Colonic mucosa (tissue), 4 donors: ENCODE measurements at regions not wholly inside any gene's neighbourhood (a gene's known extent, or its start where the extent isn't known, plus 50 kb on each side); places are given as distances from the start of the nearest gene placed in this dataset.

Source experiments
- DNase-seq: peaks from one replicate; pipeline ENCODE4 v3.0.0-alpha.2; 2020
- H3K27ac ChIP-seq: fragments of 200-600 bp; one replicate; pipeline ENCODE4 v1.8.0; 2021
- H3K27me3 ChIP-seq: fragments of 200-600 bp; one replicate; pipeline ENCODE4 v1.8.0; 2021
- H3K36me3 ChIP-seq: fragments of 200-600 bp; one replicate; pipeline ENCODE4 v1.8.0; 2021
- H3K4me1 ChIP-seq: fragments of 200-600 bp; one replicate; pipeline ENCODE4 v1.8.0; 2021; ENCODE audit warnings: mild to moderate bottlenecking
- H3K4me3 ChIP-seq: fragments of 200-600 bp; one replicate; pipeline ENCODE4 v1.8.0; 2021
- H3K9ac ChIP-seq, 2 donors: one replicate each; pipeline ENCODE4 v1.7.0; 2013; ENCODE audit warnings: control low read depth in 2 of 2, low read depth in 2 of 2, low read length in 2 of 2
- H3K9me3 ChIP-seq: fragments of 200-600 bp; one replicate; pipeline ENCODE4 v1.8.0; 2021
- intact Hi-C: fragments of 100-400 bp; cut with DNase I; formaldehyde crosslinking; loops from one replicate; pipeline ENCODE4 v1.14.1; 2022
- TF ChIP-seq, protein P1 (sequence below): fragments of 200-600 bp; IDR thresholded peaks from one replicate; pipeline ENCODE4 v1.8.0; 2022; ENCODE audit warnings: antibody characterized with exemption, mild to moderate bottlenecking
- donor health status: healthy.
- donor health status: DM: no; HTN: no; CAD: no.
- donor health status: DM: no; HTN: no; CAD: no.

- no peak overlapping the region for H3K27ac ChIP-seq
- H3K27me3 ChIP-seq: no peaks in the 10 kb centered on the region
- intact Hi-C loops: no loop called here
- H3K4me1 ChIP-seq: no peaks in the 10 kb centered on the region
- no peak overlapping the region for H3K4me3 ChIP-seq
- H3K9ac ChIP-seq: no peak overlapping the region
- no peak for DNase-seq
- H3K9me3 ChIP-seq: no peaks in the 10 kb centered on the region
- TF ChIP-seq, protein P1, sequence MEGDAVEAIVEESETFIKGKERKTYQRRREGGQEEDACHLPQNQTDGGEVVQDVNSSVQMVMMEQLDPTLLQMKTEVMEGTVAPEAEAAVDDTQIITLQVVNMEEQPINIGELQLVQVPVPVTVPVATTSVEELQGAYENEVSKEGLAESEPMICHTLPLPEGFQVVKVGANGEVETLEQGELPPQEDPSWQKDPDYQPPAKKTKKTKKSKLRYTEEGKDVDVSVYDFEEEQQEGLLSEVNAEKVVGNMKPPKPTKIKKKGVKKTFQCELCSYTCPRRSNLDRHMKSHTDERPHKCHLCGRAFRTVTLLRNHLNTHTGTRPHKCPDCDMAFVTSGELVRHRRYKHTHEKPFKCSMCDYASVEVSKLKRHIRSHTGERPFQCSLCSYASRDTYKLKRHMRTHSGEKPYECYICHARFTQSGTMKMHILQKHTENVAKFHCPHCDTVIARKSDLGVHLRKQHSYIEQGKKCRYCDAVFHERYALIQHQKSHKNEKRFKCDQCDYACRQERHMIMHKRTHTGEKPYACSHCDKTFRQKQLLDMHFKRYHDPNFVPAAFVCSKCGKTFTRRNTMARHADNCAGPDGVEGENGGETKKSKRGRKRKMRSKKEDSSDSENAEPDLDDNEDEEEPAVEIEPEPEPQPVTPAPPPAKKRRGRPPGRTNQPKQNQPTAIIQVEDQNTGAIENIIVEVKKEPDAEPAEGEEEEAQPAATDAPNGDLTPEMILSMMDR: no peak
- no peaks in the 10 kb centered on the region for H3K36me3 ChIP-seq
Measured at GRCh38 chr13:56865416-56865815, 275.3 kb upstream of the PRR20A start.

- Histone ChIP-seq H3K9ac (no peak overlapping the region), H3K27me3 (no peaks in the 10 kb centered on the region), H3K27ac (no peak overlapping the region), H3K9me3 (no peaks in the 10 kb centered on the region), H3K4me3 (no peak overlapping the region), H3K4me1 (no peaks in the 10 kb centered on the region), H3K36me3 (no peaks in the 10 kb centered on the region)
- TF ChIP-seq, protein P1: no peak
- intact Hi-C loops: no loop called here
- DNase-seq: no peak
Measured at GRCh38 chr13:56869671-56870070, 271.0 kb upstream of the PRR20A start.

- Histone ChIP-seq H3K4me1 (no peaks in the 10 kb centered on the region), H3K27me3 (no peaks in the 10 kb centered on the region), H3K9ac (no peak overlapping the region), H3K4me3 (no peak overlapping the region), H3K9me3 (no peaks in the 10 kb centered on the region), H3K36me3 (no peaks in the 10 kb centered on the region), H3K27ac (no peak overlapping the region)
- TF ChIP-seq, protein P1: no peak
- no peak for DNase-seq
- intact Hi-C loops: no loop called here
Measured at GRCh38 chr13:56886398-56886797, 254.3 kb upstream of the PRR20A start.

GRCh38 chr13:56888455-56888854 lies 252.3 kb upstream of the PRR20A start:
- H3K4me1 ChIP-seq: no peaks in the 10 kb centered on the region
- intact Hi-C loops: no loop called here

GRCh38 chr13:56893843-56894242 lies 246.9 kb upstream of the PRR20A start:
- no peaks in the 10 kb centered on the region for H3K4me1 ChIP-seq
- H3K36me3 ChIP-seq: no peaks in the 10 kb centered on the region
- H3K9ac ChIP-seq: no peak overlapping the region
- H3K4me3 ChIP-seq: no peak overlapping the region
- no peak for DNase-seq
- H3K27me3 ChIP-seq: no peaks in the 10 kb centered on the region
- intact Hi-C loops: no loop called here
- no peaks in the 10 kb centered on the region for H3K9me3 ChIP-seq
- H3K27ac ChIP-seq: no peak overlapping the region
- TF ChIP-seq, protein P1: no peak

More at GRCh38 chr13:56888455-56888854, 252.3 kb upstream of the PRR20A start:
- no peaks in the 10 kb centered on the region for H3K27me3 ChIP-seq
- no peak overlapping the region for H3K27ac ChIP-seq
- H3K4me3 ChIP-seq: no peak overlapping the region
- no peak for DNase-seq
- TF ChIP-seq, protein P1: no peak
- H3K36me3 ChIP-seq: no peaks in the 10 kb centered on the region
- H3K9me3 ChIP-seq: no peaks in the 10 kb centered on the region
- no peak overlapping the region for H3K9ac ChIP-seq
